Right ventricle myocardium inferior (tissue), 1 donor: ENCODE measurements at regions not wholly inside any gene's neighbourhood (a gene's known extent, or its start where the extent isn't known, plus 50 kb on each side); places are given as distances from the start of the nearest gene placed in this dataset.
"Not testable (repeated sequence)": the region's sequence is repeated elsewhere in the genome, so short reads cannot be mapped to it uniquely, and the experiment has no call there.

ENCODE experiments used
- ATAC-seq: fragments of 200-7000 bp; cut with Tn5 transposase; one replicate; pipeline ENCODE4 v1.9.1; 2020; ENCODE audit warnings: mild to moderate bottlenecking, moderate library complexity
- DNase-seq: peaks from one replicate; pipeline ENCODE4 v3.0.0; 2021; ENCODE audit errors: missing footprints
- intact Hi-C: fragments of 100-400 bp; cut with DNase I; formaldehyde crosslinking; loops from one replicate; pipeline ENCODE4 v1.11.0; 2022
- donor health status: DM: no; HTN: yes; CAD: no; lungs with severe emphysema.

DNA sequence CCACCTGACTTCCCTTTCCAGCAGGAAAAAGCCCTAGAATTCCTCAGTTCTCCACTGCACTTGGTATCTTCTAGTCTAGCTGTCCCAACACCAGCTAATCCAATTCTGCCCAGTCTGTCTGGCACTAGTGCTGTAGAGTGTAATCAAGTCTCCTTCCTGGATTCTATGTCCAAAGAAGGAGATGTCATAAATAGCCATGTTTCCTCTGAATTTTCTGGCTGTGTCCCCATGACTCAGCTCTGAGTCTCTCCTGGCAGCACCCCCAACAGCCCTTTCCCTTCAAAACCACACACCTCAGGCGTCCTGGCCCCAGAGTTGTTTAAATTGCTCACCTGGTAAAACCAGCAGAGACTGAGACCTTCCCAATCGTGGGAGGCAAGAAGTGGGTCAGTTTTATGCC, 197.2 kb downstream of the GRXCR1 start:
- ATAC-seq (no peak), DNase-seq (no peak)
- intact Hi-C loops, result no loop called here

DNA sequence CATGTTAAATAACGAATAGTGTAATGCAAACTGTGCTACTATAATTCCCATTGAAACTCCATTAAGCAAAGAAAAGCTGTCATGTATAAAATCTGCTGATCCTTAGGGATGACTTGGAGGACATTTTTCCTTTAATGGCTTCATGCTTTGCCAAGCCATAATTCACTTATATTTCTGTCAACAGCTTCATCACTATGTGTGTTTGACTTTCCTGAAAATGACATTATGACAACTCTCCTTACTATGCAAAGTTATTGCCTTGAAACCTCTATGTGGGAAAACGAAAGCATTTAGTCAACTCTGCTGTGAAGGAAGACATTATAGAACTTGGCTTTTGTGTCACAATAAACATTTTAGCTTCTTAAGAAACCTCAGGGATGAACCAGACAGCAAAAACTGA, 210.5 kb downstream of the GRXCR1 start:
- intact Hi-C loops, result no loop called here
- ATAC-seq (no peak), DNase-seq (no peak)

DNA sequence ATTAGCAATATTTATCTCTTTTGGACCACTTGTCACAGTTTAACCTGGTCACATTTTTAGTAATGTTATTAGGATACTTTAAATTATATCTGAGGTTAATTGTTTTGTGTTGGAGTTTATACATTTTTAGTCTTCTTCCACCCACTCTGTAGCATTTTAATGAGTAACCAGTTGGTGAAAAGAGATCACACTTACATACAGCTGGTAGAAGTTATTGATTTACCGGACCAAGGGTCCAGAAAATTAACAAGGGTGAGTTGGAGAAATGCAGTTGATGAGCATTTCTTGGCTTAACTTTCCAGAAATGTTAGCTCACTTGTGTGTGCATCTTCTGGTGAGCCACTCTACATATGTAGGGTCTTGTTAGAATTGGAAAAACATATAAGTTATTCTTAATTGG, 219.6 kb downstream of the GRXCR1 start:
- intact Hi-C loops, result no loop called here
- no peak for ATAC-seq
- DNase-seq, result no peak

DNA sequence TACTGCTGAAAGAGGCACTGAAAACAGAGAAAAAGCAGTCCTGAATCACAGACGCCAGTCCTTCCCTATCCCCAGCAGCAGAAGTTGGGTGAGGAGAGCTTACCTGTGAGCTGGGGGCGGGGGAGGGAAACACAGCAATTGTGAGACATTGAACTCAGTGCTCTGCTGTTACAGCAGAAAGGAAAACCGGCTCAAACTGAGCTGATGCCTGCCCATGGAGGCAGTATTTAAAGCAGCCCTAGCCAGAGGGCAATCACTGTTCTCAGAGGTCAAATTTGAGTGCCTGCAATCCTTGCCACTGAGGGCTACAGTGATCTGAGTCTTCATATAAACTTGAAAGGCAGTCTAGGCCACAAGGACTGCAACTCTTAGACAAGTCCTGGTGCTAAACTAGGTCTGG, 220.7 kb downstream of the GRXCR1 start:
- intact Hi-C loops, result no loop called here
- ATAC-seq (no peak), DNase-seq (no peak)

DNA sequence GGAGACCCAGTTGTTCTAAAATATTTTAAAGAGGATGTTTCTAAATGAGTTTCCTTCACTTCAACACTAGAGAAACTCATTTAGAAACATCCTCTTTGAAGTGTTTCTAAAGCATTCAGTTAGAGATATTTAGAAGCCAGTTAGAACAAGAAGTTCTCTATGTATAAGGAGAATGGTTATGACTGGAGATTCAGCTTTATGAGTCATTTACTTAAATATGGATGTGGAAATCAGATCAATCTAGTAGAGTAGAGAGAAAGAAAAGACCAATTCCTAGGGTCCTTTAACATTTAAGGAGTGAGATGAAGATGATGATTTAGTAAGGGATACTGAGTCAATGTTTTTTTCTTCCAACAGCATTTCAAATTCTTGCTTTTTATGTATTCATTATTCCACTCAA, 234.1 kb downstream of the GRXCR1 start:
- intact Hi-C loops, result no loop called here
- no peak for DNase-seq
- no peak for ATAC-seq

DNA sequence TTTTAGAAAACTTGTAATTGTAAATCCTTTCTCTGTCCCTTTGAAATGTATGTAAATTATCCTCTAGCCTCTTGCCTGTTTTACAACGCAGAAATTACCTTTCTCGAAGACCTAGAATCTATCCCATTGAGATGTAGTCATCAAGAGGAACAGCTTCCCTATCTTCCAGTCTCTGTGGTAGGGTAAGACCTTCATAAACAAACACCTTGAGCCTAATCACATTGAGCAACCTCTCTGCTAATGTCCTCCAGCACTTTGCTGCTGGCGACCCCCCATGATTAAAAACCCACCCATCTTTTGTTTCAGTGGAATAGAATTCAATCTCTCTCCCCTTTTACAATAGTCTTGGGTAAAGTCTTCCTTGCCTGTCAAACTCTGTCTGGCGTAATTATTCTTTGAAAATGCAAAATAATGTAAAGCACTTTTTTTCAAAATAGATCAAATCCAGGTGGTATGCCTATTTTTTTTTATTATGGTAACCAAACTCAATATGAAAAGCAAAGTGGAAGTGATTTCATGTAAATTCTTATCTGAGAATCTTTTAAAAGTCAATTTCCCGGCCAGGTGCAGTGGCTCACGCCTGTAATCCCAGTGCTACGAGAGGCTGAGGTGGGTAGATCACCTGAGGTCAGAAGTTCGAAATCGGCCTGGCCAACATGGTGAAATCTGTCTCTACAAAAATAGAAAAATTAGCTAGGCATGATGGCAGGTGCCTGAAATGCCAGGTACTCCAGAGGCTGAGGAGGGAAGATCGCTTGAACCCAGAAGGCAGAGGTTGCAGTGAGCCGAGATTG, 237.9 kb downstream of the GRXCR1 start:
- DNase-seq (no peak), ATAC-seq (no peak)
- intact Hi-C loops, result no loop called here

DNA sequence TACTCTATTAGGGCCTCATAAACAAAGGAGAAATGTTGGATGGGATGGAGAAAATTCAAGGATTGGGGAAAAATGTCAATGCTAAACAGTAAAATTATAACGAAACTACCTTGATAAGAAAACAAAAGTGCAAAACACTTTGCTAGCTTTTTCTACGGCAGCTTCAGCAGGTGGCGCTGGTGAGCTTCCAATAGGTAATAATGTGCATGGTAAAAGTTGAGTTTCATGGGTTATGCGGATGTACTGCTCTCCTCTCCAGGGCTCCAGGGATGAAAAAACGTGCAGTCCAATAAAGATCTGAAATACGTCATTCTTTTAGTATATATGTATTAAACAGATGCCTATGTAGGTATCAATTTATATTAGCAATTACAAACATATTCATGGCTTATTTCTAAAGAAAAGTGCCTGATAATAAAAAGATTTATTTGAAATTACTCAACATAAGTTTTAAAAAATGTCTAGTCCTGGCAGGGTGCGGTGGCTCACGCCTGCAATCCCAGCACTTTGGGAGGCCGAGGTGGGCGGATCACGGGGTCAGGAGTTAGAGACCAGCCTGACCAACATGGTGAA, 239.6 kb downstream of the GRXCR1 start:
- intact Hi-C loops, result no loop called here
- DNase-seq (no peak), ATAC-seq (no peak)

DNA sequence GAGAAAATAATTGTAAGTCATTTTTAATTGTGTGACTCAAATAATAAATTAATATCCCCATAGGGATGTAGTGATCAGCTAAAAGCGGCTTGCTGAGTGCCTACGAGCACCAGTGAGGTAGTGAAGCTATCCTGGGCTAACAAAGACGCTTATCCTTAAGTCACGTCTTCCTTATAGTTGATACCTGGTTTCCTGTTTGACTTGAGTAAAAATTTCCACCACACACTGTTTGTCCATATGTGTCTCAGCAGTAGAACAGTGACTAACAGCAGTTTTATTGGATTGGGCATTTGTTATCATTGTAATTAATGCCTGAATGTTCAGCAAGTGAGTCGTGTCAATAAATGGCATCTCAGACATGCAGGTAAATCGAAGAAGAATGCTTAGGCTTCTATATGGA, 241.1 kb downstream of the GRXCR1 start:
- no peak for ATAC-seq
- DNase-seq, result no peak
- intact Hi-C loops, result no loop called here

DNA sequence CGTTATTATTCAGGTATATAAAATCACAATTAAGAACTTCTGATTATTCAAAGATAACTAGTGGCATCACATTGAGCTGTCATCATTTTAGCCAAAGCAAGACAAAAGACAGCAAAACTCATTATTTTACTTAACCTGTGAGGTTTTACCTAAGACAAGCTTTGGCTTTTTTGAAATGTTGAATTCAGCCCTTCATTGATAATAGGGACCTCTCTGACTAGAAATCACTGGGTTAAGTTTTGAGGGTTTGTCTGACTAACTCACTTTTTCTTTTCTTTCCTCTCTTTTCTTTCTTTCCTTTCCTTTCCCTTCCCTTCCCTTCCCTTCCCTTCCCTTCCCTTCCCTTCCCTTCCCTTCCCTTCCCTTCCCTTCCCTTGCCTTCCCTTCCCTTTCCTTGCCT, 244.2 kb downstream of the GRXCR1 start:
- no peak for DNase-seq
- intact Hi-C loops, result no loop called here
- no peak for ATAC-seq

DNA sequence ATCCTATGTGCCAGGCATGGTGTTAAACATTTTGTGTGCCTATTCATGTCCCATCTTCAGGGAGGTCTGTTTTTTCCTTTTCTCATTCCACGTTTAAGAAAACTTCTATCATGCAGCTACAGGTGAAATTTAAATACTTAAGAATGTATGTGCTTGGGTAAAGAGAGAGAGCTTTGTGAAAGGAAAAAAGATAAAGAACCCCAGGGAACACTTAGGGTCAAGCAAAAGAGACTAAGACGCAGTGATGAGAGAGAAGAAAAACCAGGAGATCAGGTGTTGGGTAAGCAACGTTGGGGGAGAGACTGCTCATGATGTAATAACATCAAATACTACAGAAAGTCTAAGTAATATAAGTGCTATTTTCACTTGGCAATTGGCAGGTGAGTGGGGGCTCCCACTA, 253.7 kb downstream of the GRXCR1 start:
- DNase-seq (no peak), ATAC-seq (no peak)
- intact Hi-C loops, result no loop called here

DNA sequence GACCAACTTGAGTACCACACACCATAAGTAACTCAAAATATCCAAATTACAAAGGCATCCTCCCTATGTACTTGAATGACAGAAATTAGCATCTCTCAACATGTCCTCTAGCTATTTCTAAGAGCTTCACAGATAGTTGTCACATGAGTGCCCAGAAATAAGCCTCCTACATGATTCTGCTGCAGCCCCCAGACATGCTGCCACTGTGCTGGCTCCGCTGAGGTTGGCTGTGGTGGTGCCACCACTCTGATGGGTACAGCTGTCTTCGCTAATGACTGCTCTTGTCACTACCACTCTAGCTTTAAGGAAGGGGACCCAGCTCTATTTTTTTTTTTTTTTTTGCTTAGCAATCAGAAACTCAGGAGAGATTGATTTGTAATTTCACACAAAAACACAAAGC, 256.0 kb downstream of the GRXCR1 start:
- ATAC-seq (no peak), DNase-seq (no peak)
- intact Hi-C loops, result no loop called here

DNA sequence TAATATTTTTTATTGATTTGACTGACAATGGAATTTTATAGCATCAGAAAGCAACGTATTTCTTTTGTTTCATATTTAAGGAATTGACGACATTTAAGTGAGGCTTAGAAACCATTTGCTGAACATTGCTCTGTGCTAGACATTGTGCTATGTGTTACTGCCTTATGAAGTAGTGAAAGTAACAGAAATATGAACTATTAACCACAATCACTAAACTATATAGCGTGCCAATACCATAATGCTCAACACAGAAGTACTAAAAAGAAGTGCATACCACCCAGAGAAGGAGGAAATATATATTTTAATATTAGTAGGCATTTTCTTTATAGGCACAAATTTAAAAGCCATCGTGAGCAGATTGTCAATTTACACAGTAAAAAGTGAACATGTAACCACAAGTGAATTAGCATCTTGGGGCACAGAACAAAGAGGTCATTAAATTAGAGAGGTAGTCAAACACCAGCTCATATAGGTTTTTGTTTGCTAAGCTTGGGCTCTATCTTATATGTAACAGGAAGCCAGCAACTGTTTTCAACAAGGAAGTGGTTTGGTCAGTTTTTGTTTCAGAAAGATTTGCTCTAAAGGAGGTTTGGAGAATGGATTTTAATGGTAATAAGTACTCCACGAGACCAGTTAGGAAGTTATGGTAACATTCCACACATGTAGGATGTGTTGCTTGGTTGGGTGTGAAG, 270.7 kb downstream of the GRXCR1 start:
- DNase-seq (no peak), ATAC-seq (no peak)
- intact Hi-C loops, result no loop called here

DNA sequence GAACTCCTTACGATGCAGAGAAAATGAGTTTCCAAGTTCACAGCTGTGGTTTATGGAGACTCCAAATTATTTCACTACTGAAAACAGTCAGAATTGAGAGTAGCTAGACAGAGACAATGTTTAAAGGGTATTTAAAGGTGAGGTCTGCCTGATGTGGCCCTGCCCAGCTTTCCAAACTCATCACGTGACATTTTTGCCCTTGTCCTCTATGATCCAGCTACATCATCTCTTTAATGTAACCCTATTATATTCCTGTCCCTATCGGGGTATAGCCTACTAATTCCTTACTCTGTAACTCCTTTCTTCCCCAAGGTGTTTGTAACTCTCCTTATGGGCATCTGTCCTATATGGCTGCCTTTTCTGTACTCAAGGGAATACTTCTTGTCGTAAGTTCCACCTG, 297.2 kb downstream of the GRXCR1 start:
- intact Hi-C loops, result no loop called here
- DNase-seq (no peak), ATAC-seq (no peak)

DNA sequence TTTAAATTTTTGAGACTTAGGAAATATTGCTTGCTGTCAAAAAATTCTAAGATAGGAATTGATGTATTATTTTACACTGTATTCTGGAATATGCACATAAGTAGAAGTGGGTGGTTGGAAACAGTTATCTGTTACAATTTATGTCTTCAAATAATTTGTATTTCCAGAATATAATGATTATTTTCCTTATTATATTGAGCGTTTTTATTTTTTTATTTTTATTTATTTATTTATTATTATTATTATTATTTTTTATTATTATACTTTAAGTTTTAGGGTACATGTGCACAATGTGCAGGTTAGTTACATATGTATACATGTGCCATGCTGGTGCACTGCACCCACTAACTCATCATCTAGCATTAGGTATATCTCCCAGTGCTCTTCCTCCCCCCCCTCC, 320.1 kb downstream of the GRXCR1 start:
- intact Hi-C loops, ATAC-seq: not testable (repeated sequence)

DNA sequence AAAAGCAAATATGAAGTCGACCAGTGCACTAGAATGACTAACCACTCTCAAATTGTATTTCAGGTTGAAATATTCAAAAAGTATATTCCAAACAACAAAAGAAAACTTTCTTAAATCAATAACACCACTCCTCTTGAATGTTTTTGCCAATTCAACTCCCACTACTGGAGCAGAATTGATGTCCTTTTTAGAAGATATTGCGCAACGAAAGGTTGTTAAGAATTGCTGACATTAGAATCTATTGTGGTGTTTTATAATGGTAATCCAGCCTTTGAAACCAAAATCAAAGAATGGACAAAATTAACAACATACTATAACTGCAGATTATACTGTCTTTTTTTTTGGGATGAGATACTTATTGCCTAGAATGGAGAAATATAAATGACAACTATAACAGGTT, 331.3 kb downstream of the GRXCR1 start:
- DNase-seq (no peak), ATAC-seq (no peak)
- intact Hi-C loops, result no loop called here

More for the DNA sequence above, 320.1 kb downstream of the GRXCR1 start:
- DNase-seq, result not testable (repeated sequence)

DNA sequence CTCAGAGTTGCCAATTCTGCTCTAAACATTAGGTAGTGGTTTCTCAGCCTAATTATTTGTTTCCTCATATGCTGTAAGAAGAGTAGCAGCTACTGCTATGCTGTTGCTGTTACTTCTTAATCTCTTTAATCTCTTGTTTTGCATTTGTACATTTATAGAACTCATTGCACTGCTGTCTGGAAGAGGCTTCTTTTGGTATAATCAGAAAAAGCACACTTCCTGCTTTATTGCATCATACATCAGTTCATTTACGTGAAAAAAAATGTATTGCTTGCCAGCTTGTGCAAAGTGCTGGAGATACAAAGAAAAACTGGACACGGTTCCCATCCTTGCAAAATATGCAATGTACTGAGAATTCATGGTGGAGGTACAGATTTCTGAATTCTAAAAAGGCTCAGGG, 332.0 kb downstream of the GRXCR1 start:
- no peak for ATAC-seq
- intact Hi-C loops, result no loop called here
- no peak for DNase-seq

DNA sequence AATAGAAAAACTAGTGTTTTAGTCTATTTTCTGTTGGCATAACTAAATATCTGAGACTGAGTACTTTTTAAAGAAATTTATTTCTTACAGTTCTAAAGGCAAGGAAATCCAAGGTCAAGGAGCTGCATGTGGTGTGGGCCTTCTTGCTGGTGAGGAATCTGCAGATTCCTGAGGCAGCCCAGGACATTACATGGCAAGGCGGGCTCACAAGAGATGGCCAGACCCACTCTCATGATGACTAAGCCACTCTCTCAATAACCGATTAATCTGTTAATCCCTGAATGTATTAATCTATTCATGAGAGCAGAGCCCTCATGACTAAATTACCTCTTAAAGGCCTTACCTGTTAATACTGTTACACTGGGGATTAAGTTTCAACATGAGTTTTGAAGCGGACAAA, 340.8 kb downstream of the GRXCR1 start:
- intact Hi-C loops, result no loop called here
- ATAC-seq, result no peak
- DNase-seq, result no peak

DNA sequence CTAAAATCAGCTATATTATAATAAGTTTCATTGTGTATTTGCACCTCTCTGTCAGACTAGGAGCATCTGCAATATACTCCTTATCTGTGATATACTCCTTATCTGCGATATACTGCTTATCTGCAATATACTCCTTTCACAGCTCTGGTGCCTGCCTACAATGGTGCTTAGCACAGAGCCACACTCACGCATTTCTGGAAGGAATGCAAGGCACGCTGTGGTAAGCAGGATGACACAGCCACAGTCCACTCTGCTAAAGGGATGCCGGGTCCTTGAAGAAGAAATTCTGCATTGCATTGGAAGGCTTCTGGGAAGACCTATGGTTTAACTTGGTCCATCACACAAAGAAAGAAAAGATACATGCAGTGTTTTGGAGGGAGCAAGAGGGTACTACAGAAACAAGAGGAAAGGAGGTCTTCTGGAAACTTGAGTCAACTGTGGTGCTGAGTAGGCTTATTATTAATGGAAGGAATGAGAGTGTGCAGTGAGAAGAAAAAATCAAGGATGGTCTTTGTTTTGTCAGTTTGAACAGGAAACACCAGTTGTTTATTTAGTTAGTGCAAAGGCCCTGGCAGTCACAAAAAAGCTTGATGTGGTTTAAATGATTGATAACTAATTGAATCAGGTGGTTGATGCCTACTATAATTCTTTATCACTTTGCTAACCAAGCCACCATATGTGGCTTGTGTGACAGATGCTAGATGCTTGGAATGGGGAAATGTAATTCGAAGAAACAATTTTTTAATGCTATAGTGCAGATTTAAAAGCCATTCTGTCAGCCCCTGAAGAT, 342.3 kb downstream of the GRXCR1 start:
- ATAC-seq (no peak), DNase-seq (no peak)
- intact Hi-C loops, result no loop called here

DNA sequence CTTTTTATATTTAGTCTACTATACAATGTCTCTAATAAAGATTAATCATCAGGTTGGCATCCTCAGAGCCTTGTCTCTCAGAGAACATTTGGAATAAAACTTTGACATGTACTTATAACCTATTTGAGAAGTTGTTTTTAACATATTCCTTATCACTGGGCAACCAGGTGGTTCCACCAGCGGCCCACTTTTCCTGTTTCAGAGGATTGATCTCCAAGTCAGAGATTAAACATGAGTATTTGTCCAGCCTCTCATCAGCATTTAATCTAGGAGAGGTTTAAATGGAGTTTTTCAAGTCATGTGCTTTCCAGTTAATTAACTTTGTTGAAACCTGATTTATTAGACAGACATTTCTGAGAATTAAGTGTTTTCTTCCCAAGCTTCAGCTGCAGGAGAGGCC, 345.5 kb downstream of the GRXCR1 start:
- DNase-seq (no peak), ATAC-seq (no peak)
- intact Hi-C loops, result no loop called here

DNA sequence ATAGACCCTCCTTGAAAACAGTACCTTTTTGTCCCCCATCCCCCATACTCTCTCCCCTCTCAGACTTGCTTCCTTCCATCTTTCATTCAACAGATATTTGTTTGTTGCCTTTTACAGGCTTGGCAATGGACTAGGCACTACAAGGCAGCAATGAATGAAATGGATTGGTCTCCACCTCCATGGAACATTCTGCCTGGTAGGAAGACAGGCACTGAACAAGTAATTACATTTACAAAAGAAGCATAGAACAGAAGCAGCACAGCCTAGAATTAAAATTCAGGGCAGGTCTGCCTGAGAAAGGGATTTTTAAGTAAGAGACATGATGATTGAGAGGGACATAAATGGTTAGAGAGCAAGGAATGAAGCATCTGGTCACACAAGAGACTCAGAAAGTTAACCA, 346.1 kb downstream of the GRXCR1 start:
- intact Hi-C loops, result no loop called here
- no peak for ATAC-seq
- DNase-seq, result no peak
